HFF-Myc (cell line): ENCODE measurements at regions not wholly inside any gene's neighbourhood (a gene's known extent, or its start where the extent isn't known, plus 50 kb on each side); places are given as distances from the start of the nearest gene placed in this dataset.

Experiments
- DNase-seq: peaks from one replicate; pipeline ENCODE4 v3.0.0-alpha.2; 2011; ENCODE audit warnings: low read depth; ENCODE audit errors: extremely low read depth
- H3K4me3 ChIP-seq: replicated peaks from 2 replicates; pipeline ENCODE4 v1.5.1; 2011; ENCODE audit warnings: low read depth, mild to moderate bottlenecking, control low read depth, low read length
- CTCF ChIP-seq: IDR thresholded peaks from 2 replicates; pipeline ENCODE4 v1.5.1; 2012; ENCODE audit warnings: mild to moderate bottlenecking, low read depth, low read length, control low read depth; ENCODE audit errors: missing control alignments

- no peak overlapping the region for H3K4me3 ChIP-seq
- no peak for TF ChIP-seq CTCF
- no peak for DNase-seq
These were observed 230.2 kb upstream of the NT5C1B start for GRCh38 chr2:18819566-18819965.

- peak; percentile 43 for DNase-seq
- no peak overlapping the region for H3K4me3 ChIP-seq
- no peak for TF ChIP-seq CTCF
These were observed 225.0 kb upstream of the NT5C1B start for GRCh38 chr2:18814387-18814786.

- DNase-seq = no peak
- TF ChIP-seq CTCF = no peak
These were observed 215.2 kb upstream of the NT5C1B start for GRCh38 chr2:18804536-18804935.

GRCh38 chr2:18803141-18803939 is 214.0 kb upstream of the NT5C1B start:
- no peak overlapping the region for H3K4me3 ChIP-seq
- no peak for TF ChIP-seq CTCF
- DNase-seq = no peak

More at GRCh38 chr2:18804536-18804935, 215.2 kb upstream of the NT5C1B start:
- H3K4me3 ChIP-seq = no peak overlapping the region

- TF ChIP-seq CTCF = no peak
- no peak overlapping the region for H3K4me3 ChIP-seq
- DNase-seq = no peak
These were observed 211.0 kb upstream of the NT5C1B start for GRCh38 chr2:18800240-18800971.

GRCh38 chr2:18799397-18799796 is 210.0 kb upstream of the NT5C1B start:
- H3K4me3 ChIP-seq = no peak overlapping the region
- TF ChIP-seq CTCF = no peak
- no peak for DNase-seq
